ENCODE measurements at regions not wholly inside any gene's neighbourhood (a gene's known extent, or its start where the extent isn't known, plus 50 kb on each side); places are given as distances from the start of the nearest gene placed in this dataset.

DNA sequence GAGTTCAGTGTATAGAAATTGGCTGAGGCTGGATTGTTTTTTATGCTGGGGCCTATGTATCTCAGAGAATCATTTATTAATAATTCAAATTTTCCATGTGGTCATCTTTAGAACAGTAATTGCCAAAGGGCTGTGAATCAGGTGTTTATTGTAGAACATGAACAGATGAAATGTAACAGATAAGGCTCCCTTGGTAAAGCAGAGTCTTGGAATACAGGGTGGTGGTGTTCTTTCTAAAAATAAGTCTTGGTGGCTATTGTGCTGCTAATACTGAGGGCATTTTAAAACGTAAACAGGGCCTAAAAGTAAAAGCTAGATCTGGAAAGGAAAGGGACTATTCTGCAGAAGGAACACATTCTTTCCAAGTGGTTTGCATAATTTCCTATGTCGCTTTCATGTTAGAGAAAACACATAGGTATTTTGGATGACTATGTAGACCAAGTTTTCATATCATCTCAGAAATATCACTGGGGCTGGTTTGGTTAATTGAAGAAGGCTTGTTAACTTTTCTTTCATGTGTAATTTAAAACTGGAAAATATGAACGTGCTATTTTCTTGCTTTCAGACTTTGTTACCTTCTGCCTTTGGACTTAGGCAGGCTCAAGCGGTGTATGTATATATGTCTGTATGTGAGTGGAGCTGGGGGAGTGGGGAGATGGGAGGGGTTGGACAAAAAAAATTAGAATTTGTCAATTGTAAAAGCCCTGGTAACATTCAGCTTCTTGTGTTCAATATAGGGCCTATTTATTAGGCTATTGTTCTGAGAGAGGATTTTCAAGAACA, 119.9 kb upstream of the ANKRD55 start:
- no peak for DNase-seq

DNA sequence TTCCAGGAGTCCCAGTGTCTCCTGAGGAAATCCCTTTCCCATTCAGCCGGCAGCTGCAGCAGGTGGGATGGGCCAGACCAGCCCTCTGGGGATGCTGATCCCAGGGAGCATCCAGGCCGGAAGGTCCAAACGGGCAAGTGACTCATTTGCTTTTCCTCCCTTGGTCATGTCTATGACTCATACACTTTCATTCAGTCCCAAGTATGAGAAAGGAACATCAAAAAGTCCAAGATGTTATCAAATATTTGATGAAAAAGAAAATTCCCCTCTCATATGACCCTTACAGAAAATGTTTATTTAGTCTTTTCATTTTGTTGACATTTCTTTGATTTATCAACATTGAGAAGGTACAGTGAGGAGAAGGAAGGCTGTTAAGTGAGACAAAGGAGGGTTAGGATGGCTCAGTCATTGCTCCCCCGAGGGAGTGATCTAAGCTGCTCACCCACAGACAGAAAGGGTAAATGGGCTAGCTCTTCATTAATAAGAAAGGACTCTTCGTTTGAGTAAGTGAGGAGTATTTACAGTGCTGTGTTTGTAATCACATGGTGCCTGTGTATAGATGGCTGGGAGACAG, 117.6 kb upstream of the ANKRD55 start:
- no peak for DNase-seq

DNA sequence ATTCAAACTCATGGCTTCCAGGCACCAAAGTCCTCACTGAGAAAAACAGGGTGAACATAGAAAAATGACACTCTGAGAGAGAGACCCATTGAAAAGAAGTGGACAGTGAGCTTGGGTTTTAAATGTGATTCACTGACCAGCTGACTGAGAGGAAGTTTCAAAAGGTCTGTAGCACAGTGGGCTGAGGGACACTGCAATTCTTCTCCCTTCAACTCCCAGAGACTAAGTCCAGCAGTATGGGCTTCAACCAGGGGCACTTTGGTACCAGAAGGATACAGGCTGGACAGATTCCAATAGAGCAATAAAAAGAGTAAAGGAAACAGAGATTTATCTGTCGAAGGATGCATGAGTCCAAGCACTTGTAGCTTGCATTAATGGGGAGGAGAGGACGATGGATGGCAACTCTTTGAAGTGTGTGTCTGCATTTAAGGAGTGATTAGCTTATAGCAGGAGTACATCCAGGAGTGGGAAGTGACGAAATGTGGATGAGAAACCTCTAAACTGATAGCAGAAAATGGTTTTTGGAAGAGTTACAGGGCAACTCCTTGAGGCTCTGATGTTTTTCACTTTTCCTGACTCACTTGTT, 117.0 kb upstream of the ANKRD55 start:
- DNase-seq, result no peak

- no peak for DNase-seq
These were observed 116.3 kb upstream of the ANKRD55 start for GRCh38 chr5:56349461-56349860.

DNA sequence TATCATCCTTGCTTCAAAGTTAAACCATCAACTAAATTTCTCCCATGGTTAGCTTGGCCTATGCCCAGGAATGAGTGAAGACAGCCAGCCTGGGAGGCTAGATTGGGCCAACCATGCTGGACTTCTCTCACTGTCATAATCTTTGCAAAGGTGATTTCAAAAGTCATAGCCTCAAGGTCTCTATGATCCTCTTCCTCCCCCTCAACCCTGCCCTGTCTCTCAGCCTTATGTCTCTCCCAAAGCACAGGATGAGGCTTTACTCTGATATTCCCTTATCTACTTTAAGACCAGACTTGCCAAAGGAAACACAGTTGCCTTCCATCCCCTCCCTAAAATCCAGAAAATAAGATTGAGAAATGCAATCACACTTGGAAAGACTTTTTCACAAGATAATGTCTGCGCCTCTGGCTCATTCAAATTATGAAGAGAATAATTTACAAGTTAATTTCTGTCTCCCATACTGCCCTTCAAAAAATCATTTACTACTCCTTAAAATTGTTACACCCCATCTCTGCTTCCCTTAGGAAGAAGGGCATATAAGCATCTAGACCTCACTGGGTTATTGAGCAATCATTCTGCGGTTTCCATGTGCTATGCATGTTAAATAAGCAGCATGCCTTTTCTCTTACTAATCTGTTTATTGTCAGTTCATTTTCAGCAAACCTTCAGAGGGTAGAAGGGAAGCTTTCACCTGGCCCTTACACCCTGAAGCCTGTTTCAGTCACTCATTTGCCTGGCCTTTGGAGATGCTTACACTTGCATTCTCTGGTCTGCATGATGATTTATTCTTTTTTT, 113.8 kb upstream of the ANKRD55 start:
- no peak for DNase-seq

DNA sequence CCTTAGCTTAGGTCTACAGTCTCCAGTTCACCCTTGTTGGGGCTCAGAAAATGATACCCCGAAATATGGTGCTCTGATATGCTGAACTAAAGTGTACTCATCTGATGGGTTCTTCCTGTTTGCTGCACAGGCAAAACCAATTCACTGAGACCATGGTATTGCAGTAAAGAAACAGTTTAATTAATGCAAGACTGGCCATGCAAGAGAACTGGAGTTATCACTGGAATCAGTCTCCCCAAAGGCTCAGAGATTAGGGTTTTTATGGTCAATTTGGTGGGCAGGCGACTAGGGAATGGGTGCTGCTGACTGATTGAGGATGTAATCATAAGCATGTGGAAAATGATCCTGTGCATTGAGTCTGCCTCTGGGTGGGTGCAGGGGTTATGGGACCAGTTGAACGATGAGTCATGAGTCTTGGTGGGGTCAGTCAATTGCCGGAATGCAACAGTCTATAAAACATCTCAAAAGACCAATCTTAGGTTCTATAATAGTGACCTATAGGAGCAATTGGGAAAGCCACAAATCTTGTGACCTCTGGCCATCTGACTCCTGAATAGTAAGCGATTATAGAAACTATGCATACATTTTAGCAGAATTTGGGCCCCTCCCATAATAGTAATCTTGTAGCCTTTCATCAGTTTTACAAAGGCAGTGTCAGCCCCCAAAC, 113.0 kb upstream of the ANKRD55 start:
- no peak for DNase-seq

DNA sequence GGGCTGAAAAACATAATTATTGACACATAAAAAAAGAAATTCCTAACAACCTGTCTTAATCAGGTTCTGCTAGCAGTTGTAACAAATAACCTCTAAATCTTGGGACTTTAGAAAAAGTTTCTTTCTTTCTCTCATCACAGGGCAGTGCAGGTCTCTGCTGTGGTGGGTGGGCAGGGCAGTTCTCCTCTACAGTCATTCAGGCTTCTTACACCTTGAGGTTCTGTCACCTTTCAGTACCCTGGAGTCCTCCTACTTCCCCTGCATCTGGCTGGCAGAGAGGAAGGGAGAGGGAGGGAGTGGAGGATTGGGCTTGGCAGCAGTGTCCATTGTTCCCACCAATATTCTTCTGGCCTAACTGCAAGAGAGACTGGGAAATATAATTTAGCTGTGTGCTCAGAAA, 112.2 kb upstream of the ANKRD55 start:
- no peak for DNase-seq

- DNase-seq, result no peak
These were observed 111.5 kb upstream of the ANKRD55 start for GRCh38 chr5:56344594-56344993.

DNA sequence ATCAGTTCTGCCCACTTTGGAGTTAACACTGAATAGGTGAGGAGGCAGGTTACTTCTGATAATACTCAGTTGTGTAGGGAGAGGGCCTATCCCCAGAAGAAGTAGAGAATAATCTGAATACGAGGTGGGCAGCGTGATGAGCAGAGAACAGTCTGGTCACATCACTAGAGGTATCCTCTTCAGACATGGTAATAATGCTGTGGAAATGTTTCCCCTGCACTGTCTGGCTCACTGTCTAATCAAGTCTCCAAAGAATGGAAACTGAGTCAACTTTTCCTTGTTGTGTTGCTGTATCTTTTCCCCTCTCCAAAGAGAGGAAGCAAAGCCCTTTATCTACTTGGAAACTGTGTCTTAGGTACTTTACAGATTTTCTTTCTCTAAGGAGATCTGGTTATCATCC, 110.9 kb upstream of the ANKRD55 start:
- no peak for DNase-seq

GRCh38 chr5:56342616-56343015, 109.5 kb upstream of the ANKRD55 start:
- no peak for DNase-seq

DNA sequence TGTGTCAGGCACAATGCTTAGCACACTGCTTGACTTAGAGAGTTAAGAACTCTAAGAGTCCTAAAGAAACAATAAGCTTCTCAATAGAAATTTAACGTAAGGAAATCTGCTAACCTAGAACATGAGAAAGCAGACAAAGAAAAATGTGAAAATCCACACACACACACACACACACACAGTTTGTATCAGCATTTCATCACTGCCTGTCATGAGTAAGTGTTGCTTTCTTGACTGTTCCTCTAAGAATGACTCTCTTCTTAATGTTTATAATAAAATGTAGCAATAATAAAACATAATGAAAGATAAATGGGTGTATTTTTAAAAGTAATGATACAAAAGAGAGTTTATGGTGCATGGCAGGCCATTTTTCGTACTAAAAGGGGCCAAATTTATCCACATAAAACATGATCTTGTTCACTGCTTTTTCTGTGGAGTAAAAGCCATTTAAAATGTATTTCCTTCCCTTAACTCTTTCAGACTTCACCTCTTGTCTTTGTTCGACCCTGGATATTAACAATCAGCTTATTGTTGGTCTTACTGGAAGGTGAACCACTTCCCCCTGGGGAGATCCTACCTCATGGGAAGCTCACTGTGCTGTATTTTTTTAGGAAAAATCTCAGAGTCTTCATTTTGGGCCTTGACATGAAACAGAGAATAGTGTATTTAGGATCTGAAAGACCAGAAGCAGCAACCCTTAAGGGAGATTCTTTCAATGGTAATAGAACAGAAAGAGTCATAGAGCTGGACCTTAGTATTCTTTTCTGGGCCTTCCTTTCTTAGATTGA, 107.3 kb upstream of the ANKRD55 start:
- no peak for DNase-seq

DNA sequence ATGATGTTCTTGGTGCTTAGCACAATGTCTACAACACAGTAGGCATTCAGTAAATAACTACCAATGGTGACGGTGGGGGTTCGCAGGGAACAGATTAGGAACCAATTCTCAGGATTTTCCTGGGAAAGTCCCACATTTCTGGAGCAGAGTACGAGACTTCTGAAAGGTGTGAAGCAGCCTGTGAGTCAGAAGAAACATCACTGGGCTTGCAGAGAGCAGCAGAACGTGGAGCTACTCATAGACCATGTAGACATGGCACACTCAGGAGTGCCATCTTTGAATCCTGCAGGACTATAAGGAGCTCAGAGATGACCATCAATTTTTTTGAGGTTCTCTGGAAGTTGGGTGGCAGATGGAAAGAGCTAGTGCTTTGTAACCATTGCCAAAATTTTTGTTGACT, 106.6 kb upstream of the ANKRD55 start:
- no peak for DNase-seq

DNA sequence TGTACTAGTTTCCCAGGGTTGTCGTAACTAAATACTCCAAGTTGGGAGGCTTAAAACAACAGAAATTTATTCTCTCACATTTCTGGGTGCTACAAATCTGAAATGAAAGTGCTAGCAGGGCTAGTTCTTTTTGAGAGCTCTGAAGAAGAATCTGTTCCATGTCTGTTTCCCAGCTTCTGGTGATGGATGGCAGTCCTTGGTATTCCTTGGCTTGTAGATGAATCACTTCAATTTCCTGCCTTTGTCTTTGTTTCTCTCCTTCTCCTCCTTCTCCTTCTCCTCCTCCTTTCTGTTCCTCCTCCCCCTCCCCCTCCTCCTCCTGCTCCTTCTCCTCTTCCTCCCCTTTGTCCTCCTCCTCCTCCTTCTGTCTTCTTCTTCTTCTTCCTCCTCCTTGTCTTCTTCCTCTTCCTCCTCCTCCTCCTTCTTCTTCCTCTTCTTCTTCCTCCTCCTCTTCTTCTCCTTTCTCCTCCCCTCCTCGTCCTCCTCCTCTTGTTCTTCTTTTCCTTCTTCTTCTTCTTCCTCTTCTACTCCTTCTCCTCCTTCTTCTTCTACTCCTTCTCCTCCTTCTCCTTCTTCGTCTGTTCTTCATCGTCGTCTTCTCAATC, 104.7 kb upstream of the ANKRD55 start:
- DNase-seq, result no peak

DNA sequence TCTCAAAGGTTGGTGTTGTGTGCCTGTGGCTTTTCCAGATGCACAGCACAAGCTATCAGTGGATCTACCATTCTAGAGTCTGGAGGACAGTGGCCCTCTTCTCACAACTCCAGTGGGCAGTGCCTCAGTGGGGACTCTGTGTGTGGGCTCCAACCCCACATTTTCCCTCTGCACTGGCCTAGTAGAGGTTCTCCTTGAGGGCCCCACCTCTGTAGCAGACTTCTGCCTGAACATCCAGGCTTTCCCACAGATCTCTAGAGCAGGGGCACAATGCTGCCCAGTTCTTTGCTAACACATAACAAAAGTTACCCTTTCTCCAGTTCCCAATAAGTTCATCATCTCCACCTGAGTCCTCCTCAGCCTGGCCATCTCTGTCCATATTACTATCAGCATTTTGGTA, 102.1 kb upstream of the ANKRD55 start:
- no peak for DNase-seq

- DNase-seq, result no peak
These were observed 97.7 kb upstream of the ANKRD55 start for GRCh38 chr5:56330806-56331205.

- DNase-seq, result peak in 5 of 58 donors; percentile 1 to 48 (median 17)
These were observed 97.0 kb upstream of the ANKRD55 start for GRCh38 chr5:56330167-56330566.

GRCh38 chr5:56329652-56330051, 96.5 kb upstream of the ANKRD55 start:
- no peak for DNase-seq

GRCh38 chr5:56328753-56329560, 95.8 kb upstream of the ANKRD55 start:
- DNase-seq, result no peak

- no peak for DNase-seq
These were observed 94.7 kb upstream of the ANKRD55 start for GRCh38 chr5:56327809-56328208.

Measured in anterior cingulate cortex (tissue), 58 donors.